ENCODE measurements at regions not wholly inside any gene's neighbourhood (a gene's known extent, or its start where the extent isn't known, plus 50 kb on each side); places are given as distances from the start of the nearest gene placed in this dataset.

- TF ChIP-seq CTCF (IDR thresholded peaks at IDR 0.05; ENCODE audit: borderline replicate concordance, insufficient read depth, low read depth, low read length), result no peak
- H3K4me3 ChIP-seq (ENCODE audit: low read depth, low read length), result no peak overlapping the region
Measured at GRCh38 chr2:102977426-102978090, 215.7 kb downstream of the TMEM182 start.

- no peak for TF ChIP-seq CTCF (IDR thresholded peaks at IDR 0.05; ENCODE audit: borderline replicate concordance, insufficient read depth, low read depth, low read length)
- no peak overlapping the region for H3K4me3 ChIP-seq (ENCODE audit: low read depth, low read length)
Measured at GRCh38 chr2:102978091-102978490, 216.3 kb downstream of the TMEM182 start.

GRCh38 chr2:102979429-102979828 is 217.6 kb downstream of the TMEM182 start:
- no peak for TF ChIP-seq CTCF (IDR thresholded peaks at IDR 0.05; ENCODE audit: borderline replicate concordance, insufficient read depth, low read depth, low read length)
- H3K4me3 ChIP-seq (ENCODE audit: low read depth, low read length), result no peak overlapping the region

GRCh38 chr2:102983786-102984185 is 222.0 kb downstream of the TMEM182 start:
- no peak overlapping the region for H3K4me3 ChIP-seq (ENCODE audit: low read depth, low read length)

GRCh38 chr2:102986826-102987490 is 225.1 kb downstream of the TMEM182 start:
- TF ChIP-seq CTCF (IDR thresholded peaks at IDR 0.05; ENCODE audit: borderline replicate concordance, insufficient read depth, low read depth, low read length), result no peak
- H3K4me3 ChIP-seq (ENCODE audit: low read depth, low read length), result no peak overlapping the region

More at GRCh38 chr2:102983786-102984185, 222.0 kb downstream of the TMEM182 start:
- no peak for TF ChIP-seq CTCF (IDR thresholded peaks at IDR 0.05; ENCODE audit: borderline replicate concordance, insufficient read depth, low read depth, low read length)

- TF ChIP-seq CTCF (IDR thresholded peaks at IDR 0.05; ENCODE audit: borderline replicate concordance, insufficient read depth, low read depth, low read length), result no peak
- H3K4me3 ChIP-seq (ENCODE audit: low read depth, low read length), result no peak overlapping the region
Measured at GRCh38 chr2:102992607-102993006, 230.8 kb downstream of the TMEM182 start.

- no peak overlapping the region for H3K4me3 ChIP-seq (ENCODE audit: low read depth, low read length)
- no peak for TF ChIP-seq CTCF (IDR thresholded peaks at IDR 0.05; ENCODE audit: borderline replicate concordance, insufficient read depth, low read depth, low read length)
Measured at GRCh38 chr2:102999958-103000357, 238.1 kb downstream of the TMEM182 start.

Data from GM12875 (cell line).